GM10248 (cell line): ENCODE measurements at regions not wholly inside any gene's neighbourhood (a gene's known extent, or its start where the extent isn't known, plus 50 kb on each side); places are given as distances from the start of the nearest gene placed in this dataset.

Experiments used
- CTCF ChIA-PET: fragments of 300-600 bp; sonication (Branson Sonifier 250); formaldehyde crosslinking; extraction: SDS; loops from one replicate; lab custom pipeline; 2021; ENCODE audit warnings: antibody characterized with exemption; lab: Yijun Ruan, JAX
- POLR2A ChIA-PET: fragments of 350-650 bp; sonication (Branson Sonifier 250); formaldehyde crosslinking; extraction: SDS; loops from one replicate; lab custom pipeline; 2020; ENCODE audit warnings: antibody characterized with exemption; lab: Yijun Ruan, JAX
- DNase-seq: peaks from one replicate; pipeline ENCODE4 v3.0.0; 2012; ENCODE audit errors: extremely low spot score
- CTCF ChIP-seq: IDR thresholded peaks from 2 replicates; pipeline ENCODE4 v1.5.1; 2012; ENCODE audit warnings: mild to moderate bottlenecking, low read depth; ENCODE audit errors: extremely low read depth, missing control alignments, control extremely low read depth

GRCh38 chr9:117625154-117625553, 79.0 kb upstream of the TLR4 start:
- no peak for DNase-seq
- CTCF ChIA-PET, result no interaction called here
- no peak for TF ChIP-seq CTCF
- POLR2A ChIA-PET, result no interaction called here

- no peak for DNase-seq
- TF ChIP-seq CTCF, result no peak
- ChIA-PET CTCF (no interaction called here), POLR2A (no interaction called here)
These were observed 80.1 kb upstream of the TLR4 start for GRCh38 chr9:117624106-117624505.

- ChIA-PET CTCF (interaction anchor here (1.1 to 1.8 kb wide), 2 partner anchors 12 to 22 kb away, joined by 4 to 7 read pairs; no protein-coding TSS in a partner anchor), POLR2A (no interaction called here)
- no peak for TF ChIP-seq CTCF
- DNase-seq, result no peak
These were observed 81.9 kb upstream of the TLR4 start for GRCh38 chr9:117622347-117622746.

GRCh38 chr9:117616431-117616831, 87.8 kb upstream of the TLR4 start:
- no peak for TF ChIP-seq CTCF
- CTCF ChIA-PET, result no interaction called here
- no peak for DNase-seq
- POLR2A ChIA-PET, result no interaction called here

GRCh38 chr9:117612317-117612716, 91.9 kb upstream of the TLR4 start:
- TF ChIP-seq CTCF, result no peak
- DNase-seq, result no peak
- POLR2A ChIA-PET, result no interaction called here
- CTCF ChIA-PET, result interaction anchor here (2.1 kb wide), 1 partner anchor 17 kb away, joined by 5 read pairs; no protein-coding TSS in a partner anchor

GRCh38 chr9:117597977-117598376, 106.2 kb upstream of the TLR4 start:
- ChIA-PET POLR2A (no interaction called here), CTCF (interaction anchor here (1.0 kb wide), 1 partner anchor 14 kb away, joined by 3 read pairs; no protein-coding TSS in a partner anchor)
- TF ChIP-seq CTCF, result no peak
- DNase-seq, result no peak
